BLaER1 treated with 17β-estradiol and CSF1 and Interleukin-3, amounts not matched to agents 10 nM and 100 nM (cell line): ENCODE measurements at regions not wholly inside any gene's neighbourhood (a gene's known extent, or its start where the extent isn't known, plus 50 kb on each side); places are given as distances from the start of the nearest gene placed in this dataset.

ENCODE experiments used
- H3K27ac ChIP-seq, 11 experiments: shearing (Covaris generic); formaldehyde crosslinking; 2 replicates each; pipeline ENCODE4 v1.8.1; 2022
- H3K27me3 ChIP-seq, 11 experiments: shearing (Covaris generic); formaldehyde crosslinking; 2 replicates each; pipeline ENCODE4 v1.8.1; 2022
- H3K36me3 ChIP-seq, 11 experiments: shearing (Covaris generic); formaldehyde crosslinking; 2 replicates each; pipeline ENCODE4 v1.8.1; 2022
- H3K4me1 ChIP-seq, 10 experiments: shearing (Covaris generic); formaldehyde crosslinking; 2 replicates each; pipeline ENCODE4 v1.8.1; 2022
- H3K4me2 ChIP-seq, 11 experiments: shearing (Covaris generic); formaldehyde crosslinking; 2 replicates each; pipeline ENCODE4 v1.8.1; 2022
- H3K4me3 ChIP-seq, 10 experiments: shearing (Covaris generic); formaldehyde crosslinking; 2 replicates each; pipeline ENCODE4 v1.8.1; 2022
- H3K9ac ChIP-seq, 11 experiments: shearing (Covaris generic); formaldehyde crosslinking; 2 replicates each; pipeline ENCODE4 v1.8.1; 2022
- H3K9me3 ChIP-seq, 11 experiments: shearing (Covaris generic); formaldehyde crosslinking; replicated peaks in 1 of 11; 2 replicates each; pipeline ENCODE4 v1.8.1; 2022
- H4K20me1 ChIP-seq, 11 experiments: shearing (Covaris generic); formaldehyde crosslinking; 2 replicates each; pipeline ENCODE4 v1.8.1; 2022
- Cebpa-rat ChIP-seq, 11 experiments: shearing (Covaris generic); IDR thresholded peaks; 2 replicates each; pipeline ENCODE4 v1.8.1; 2022

DNA sequence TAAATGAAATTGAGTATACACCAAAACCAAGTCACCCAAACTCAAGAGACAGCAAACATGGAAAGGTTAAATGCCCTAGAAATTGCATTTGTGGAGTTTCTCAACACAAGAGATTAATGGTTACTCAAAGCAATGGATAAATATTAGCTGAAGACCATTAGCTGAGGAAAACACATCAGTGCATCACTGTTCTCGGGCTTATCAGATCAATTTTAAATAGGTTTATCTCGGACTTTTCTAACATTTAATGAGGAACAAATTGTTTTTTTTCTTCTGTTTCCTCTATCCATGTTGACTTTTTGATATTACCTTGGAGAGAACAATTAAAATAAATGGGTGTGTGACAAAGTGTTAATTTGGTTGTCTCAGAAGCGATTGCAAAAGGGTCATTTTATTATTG is 105.4 kb upstream of the PIK3C3 start:
- Histone ChIP-seq H3K36me3 (no peaks in the 10 kb centered on the region), H3K27me3 (no peaks in the 10 kb centered on the region), H3K4me2 (no peak overlapping the region), H3K9me3 (no peaks in the 10 kb centered on the region), H4K20me1 (no peaks in the 10 kb centered on the region), H3K27ac (no peak overlapping the region), H3K4me1 (no peaks in the 10 kb centered on the region), H3K4me3 (no peak overlapping the region), H3K9ac (no peak overlapping the region)
- no peak for TF ChIP-seq Cebpa-rat (IDR thresholded peaks at IDR 0.05)

DNA sequence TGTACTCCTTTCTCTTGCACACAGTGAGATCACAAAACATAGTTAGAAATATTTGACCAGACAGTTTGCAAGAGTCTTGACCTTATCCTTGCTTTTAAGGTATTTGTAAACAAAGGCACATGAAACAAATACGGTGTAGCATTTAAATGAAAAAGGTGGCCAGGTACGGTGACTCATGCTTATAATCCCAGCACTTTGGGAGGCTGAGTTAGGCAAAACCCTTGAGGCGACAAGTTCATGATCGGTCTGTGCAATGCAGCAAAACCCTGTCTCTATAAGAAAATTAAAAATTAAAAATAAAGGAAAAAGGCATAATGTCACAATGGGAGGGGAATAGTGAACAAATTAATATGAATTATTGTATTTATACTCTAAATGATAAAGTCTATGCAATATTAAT is 109.5 kb upstream of the PIK3C3 start:
- Histone ChIP-seq H3K36me3 (no peaks in the 10 kb centered on the region), H3K9me3 (no peaks in the 10 kb centered on the region), H3K4me2 (no peak overlapping the region), H3K4me1 (no peaks in the 10 kb centered on the region), H3K27ac (no peak overlapping the region), H3K4me3 (no peak overlapping the region), H3K9ac (no peak overlapping the region), H4K20me1 (no peaks in the 10 kb centered on the region), H3K27me3 (no peaks in the 10 kb centered on the region)
- no peak for TF ChIP-seq Cebpa-rat (IDR thresholded peaks at IDR 0.05)

- no peak for TF ChIP-seq Cebpa-rat (IDR thresholded peaks at IDR 0.05)
- Histone ChIP-seq H3K9me3 (no peaks in the 10 kb centered on the region), H3K4me2 (no peak overlapping the region), H3K9ac (no peak overlapping the region), H4K20me1 (no peaks in the 10 kb centered on the region), H3K27me3 (no peaks in the 10 kb centered on the region), H3K27ac (no peak overlapping the region), H3K4me1 (no peaks in the 10 kb centered on the region), H3K4me3 (no peak overlapping the region), H3K36me3 (no peaks in the 10 kb centered on the region)
Measured at GRCh38 chr18:41842886-41843285, 112.1 kb upstream of the PIK3C3 start.

DNA sequence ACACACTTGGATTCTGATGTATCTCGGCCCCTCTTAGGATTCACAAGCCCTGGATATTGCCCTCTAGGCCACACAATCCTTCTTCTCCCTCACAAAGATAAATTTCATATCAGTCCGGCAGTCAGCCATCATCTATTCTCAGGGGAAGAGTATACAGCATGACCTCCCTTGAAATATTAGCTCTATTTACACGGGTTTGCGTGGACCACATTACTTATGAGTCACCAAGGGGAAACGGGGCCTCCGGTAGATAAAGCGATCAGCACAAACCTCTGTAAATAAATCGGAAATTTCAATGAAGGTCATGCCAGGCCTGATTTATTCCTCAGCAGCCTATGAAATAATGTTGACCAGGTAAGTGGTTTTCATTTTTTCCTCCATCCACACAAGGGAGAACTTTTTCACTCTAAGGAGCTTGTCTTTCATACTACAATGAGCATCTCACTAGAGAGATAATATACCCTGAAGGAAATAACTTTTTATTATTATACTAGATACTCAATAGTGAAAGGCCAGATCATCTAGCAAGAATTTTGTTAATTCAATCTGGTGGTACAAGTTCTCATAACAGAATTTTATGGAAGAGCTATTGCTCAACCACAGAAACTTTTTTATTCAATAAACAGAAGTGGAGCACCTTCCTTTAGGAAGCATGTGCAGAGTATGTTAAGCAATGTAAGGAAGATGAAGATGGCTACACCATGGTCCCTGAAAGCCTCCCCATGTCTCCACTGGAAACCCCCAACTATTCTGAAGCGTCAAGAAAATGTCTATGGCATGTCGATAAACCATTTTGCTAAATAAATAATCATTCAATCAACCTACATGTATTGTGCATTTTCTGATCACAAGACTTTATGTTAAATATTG is 125.2 kb upstream of the PIK3C3 start:
- Histone ChIP-seq H3K4me1 (no peaks in the 10 kb centered on the region), H3K4me2 (no peak overlapping the region), H3K27me3 (no peaks in the 10 kb centered on the region), H4K20me1 (no peaks in the 10 kb centered on the region), H3K4me3 (no peak overlapping the region), H3K27ac (no peak overlapping the region), H3K36me3 (no peaks in the 10 kb centered on the region), H3K9me3 (no peaks in the 10 kb centered on the region), H3K9ac (no peak overlapping the region)
- no peak for TF ChIP-seq Cebpa-rat (IDR thresholded peaks at IDR 0.05)

- H3K9me3 ChIP-seq = no peaks in the 10 kb centered on the region
- H3K9ac ChIP-seq = no peak overlapping the region
- H3K4me3 ChIP-seq = no peak overlapping the region
- TF ChIP-seq Cebpa-rat (IDR thresholded peaks at IDR 0.05) = no peak
- no peak overlapping the region for H3K27ac ChIP-seq
- H3K36me3 ChIP-seq = no peaks in the 10 kb centered on the region
- no peaks in the 10 kb centered on the region for H3K4me1 ChIP-seq
- no peaks in the 10 kb centered on the region for H3K27me3 ChIP-seq
- H3K4me2 ChIP-seq = no peak overlapping the region
- no peaks in the 10 kb centered on the region for H4K20me1 ChIP-seq
Measured at GRCh38 chr18:41828137-41828536, 126.9 kb upstream of the PIK3C3 start.

DNA sequence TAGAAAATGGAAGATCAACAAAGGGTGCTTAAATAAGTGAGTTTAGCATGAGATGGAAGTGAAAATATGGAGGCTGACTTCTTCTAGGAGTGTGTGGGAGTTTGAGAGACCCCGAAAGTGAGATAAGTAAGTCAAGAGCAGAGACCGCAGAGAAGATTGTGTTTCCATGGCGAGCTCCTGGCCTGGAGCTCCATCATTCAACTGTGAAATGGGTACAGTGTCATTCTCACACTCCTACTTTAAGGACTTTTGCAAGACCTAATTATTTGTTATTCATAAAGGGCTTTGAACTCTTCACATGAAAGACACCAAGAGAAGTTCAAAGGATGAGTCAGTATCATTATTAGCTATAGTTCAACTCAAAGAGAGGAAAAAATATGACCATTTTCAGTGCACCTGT is 134.2 kb upstream of the PIK3C3 start:
- Histone ChIP-seq H3K27ac (no peak overlapping the region), H3K9ac (no peak overlapping the region), H3K27me3 (no peaks in the 10 kb centered on the region), H3K36me3 (no peaks in the 10 kb centered on the region), H3K4me3 (no peak overlapping the region), H3K4me2 (no peak overlapping the region), H3K4me1 (peaks cover 0 to 10% (median 7%) of the 10 kb centered on the region in 10 experiments; a peak in 13 of 20 replicates), H3K9me3 (no peaks in the 10 kb centered on the region), H4K20me1 (no peaks in the 10 kb centered on the region)
- no peak for TF ChIP-seq Cebpa-rat (IDR thresholded peaks at IDR 0.05)

GRCh38 chr18:41818381-41819355 is 136.4 kb upstream of the PIK3C3 start:
- peak in 5 of 11 experiments; percentile 26 to 64 (median 45); a peak in 6 of 22 replicates for TF ChIP-seq Cebpa-rat (IDR thresholded peaks at IDR 0.05)
- no peaks in the 10 kb centered on the region for H3K36me3 ChIP-seq
- peak overlapping the region in 10 of 11 experiments; percentile 8 to 54 (median 47); a peak in 17 of 22 replicates for H3K4me2 ChIP-seq
- 0 out of 22 replicates have a peak overlapping the region, but pooled peaks of 1 of the 11 experiments have one; percentile 8 for H3K9ac ChIP-seq
- H4K20me1 ChIP-seq = no peaks in the 10 kb centered on the region
- H3K4me1 ChIP-seq = peaks cover 0 to 13% (median 8%) of the 10 kb centered on the region in 10 experiments; a peak in 13 of 20 replicates
- no peak overlapping the region for H3K4me3 ChIP-seq
- H3K27ac ChIP-seq = peak overlapping the region in 8 of 11 experiments; percentile 11 to 64 (median 35); a peak in 9 of 22 replicates
- no peaks in the 10 kb centered on the region for H3K27me3 ChIP-seq
- peaks cover 0 to 9% (median 0%) of the 10 kb centered on the region in 11 experiments; a peak in 4 of 22 replicates for H3K9me3 ChIP-seq

DNA sequence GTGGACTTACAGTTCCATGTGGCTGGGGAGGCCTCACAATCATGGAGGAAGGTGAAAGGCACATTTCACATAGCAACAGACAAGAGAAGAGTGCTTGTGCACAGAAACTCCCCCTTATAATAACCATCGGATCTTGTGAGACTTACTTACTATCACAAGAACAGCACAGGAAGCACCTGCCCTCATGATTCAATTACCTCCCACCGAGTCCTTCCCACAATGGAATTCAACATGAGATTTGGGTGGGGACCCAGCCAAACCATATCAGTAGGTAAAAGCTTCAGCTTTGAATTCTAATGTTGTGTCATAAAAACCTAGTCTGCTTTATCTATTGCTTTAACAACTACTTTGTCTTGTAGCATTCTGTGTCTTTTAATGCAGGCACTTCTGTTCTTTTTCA is 140.4 kb upstream of the PIK3C3 start:
- Histone ChIP-seq H3K9me3 (peaks cover 0 to 22% (median 0%) of the 10 kb centered on the region in 11 experiments; a peak in 5 of 22 replicates), H3K27ac (no peak overlapping the region), H4K20me1 (no peaks in the 10 kb centered on the region), H3K4me3 (no peak overlapping the region), H3K4me1 (peaks cover 0 to 13% (median 8%) of the 10 kb centered on the region in 10 experiments; a peak in 13 of 20 replicates), H3K4me2 (0 out of 22 replicates have a peak overlapping the region, but pooled peaks of 1 of the 11 experiments have one; percentile 5), H3K27me3 (no peaks in the 10 kb centered on the region), H3K9ac (no peak overlapping the region), H3K36me3 (no peaks in the 10 kb centered on the region)
- no peak for TF ChIP-seq Cebpa-rat (IDR thresholded peaks at IDR 0.05)

DNA sequence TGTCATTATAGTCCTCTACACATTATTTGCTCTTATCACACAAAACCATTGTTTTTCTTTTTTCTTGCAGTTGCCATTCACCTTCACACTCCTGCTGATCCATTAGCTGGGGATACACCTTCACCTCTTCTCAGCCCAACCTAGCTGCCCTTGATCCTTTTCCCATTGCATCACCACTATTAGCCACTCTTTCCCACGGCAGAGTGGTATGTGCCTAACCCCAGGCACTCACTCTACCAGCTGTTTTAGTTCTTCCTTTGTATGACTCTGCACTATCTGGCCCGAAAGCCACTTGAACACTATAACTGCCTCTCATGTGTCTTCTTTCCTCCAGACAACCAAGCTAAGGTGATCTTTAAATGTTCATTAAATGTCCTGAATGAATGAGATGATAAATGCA is 145.4 kb upstream of the PIK3C3 start:
- Histone ChIP-seq H3K27me3 (no peaks in the 10 kb centered on the region), H3K36me3 (no peaks in the 10 kb centered on the region), H4K20me1 (no peaks in the 10 kb centered on the region), H3K27ac (no peak overlapping the region), H3K4me1 (peaks cover 0 to 3% (median 0%) of the 10 kb centered on the region in 10 experiments; a peak in 1 of 20 replicates), H3K4me2 (no peak overlapping the region), H3K9me3 (peaks cover 0 to 22% (median 0%) of the 10 kb centered on the region in 11 experiments; a peak in 5 of 22 replicates), H3K9ac (no peak overlapping the region), H3K4me3 (no peak overlapping the region)
- no peak for TF ChIP-seq Cebpa-rat (IDR thresholded peaks at IDR 0.05)
